ENCODE measurements at regions not wholly inside any gene's neighbourhood (a gene's known extent, or its start where the extent isn't known, plus 50 kb on each side); places are given as distances from the start of the nearest gene placed in this dataset.

DNA sequence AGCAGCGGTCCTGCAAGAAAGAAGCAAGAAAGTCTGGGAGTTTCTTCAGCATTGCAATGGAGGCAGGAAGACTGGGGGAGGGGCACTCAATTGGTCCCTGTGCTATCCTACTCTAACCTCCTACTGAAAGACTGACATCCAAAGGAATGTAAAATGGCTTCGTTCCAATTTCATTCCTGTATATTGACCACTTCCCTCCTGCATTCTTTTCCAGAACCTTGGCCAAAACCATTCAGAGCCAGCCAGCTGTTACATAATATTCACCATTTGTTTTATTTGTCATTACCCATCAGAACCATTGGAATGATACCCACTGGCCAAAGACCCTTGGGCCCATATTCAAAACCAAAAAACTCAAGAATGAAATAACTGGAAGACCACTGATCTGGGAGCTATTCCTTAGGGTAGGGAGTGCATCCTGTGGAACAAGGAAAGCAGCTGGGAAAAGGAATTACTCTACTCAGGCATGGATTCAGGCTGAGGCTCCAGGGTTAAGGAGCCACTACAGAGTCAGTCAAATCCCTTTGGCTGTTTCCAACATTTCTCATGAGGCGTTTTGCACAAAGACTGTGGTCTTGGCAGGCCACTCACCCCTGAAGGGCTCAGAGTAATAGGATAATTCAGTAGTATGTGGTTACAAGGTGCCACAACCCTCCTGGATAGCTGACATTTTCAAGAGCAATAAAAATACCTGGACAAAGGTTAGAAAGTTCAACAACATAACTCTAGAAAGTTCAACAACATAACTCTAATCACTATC is 148.7 kb upstream of the SLC1A3 start:
- TF ChIP-seq, protein P1, sequence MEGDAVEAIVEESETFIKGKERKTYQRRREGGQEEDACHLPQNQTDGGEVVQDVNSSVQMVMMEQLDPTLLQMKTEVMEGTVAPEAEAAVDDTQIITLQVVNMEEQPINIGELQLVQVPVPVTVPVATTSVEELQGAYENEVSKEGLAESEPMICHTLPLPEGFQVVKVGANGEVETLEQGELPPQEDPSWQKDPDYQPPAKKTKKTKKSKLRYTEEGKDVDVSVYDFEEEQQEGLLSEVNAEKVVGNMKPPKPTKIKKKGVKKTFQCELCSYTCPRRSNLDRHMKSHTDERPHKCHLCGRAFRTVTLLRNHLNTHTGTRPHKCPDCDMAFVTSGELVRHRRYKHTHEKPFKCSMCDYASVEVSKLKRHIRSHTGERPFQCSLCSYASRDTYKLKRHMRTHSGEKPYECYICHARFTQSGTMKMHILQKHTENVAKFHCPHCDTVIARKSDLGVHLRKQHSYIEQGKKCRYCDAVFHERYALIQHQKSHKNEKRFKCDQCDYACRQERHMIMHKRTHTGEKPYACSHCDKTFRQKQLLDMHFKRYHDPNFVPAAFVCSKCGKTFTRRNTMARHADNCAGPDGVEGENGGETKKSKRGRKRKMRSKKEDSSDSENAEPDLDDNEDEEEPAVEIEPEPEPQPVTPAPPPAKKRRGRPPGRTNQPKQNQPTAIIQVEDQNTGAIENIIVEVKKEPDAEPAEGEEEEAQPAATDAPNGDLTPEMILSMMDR (IDR thresholded peaks at IDR 0.05) = no peak
- TF ChIP-seq TCF7L2 (IDR thresholded peaks at IDR 0.05; ENCODE audit: low read depth, low read length) = no peak
- no peak for TF ChIP-seq SIN3A (IDR thresholded peaks at IDR 0.05; ENCODE audit: borderline replicate concordance, insufficient read depth, low read depth, low read length)
- no peak for TF ChIP-seq POLR2AphosphoS5 (IDR thresholded peaks at IDR 0.05; ENCODE audit: low read depth, low read length)

All from Panc1 (cell line).